Transverse colon (tissue), 4 donors: ENCODE measurements at regions not wholly inside any gene's neighbourhood (a gene's known extent, or its start where the extent isn't known, plus 50 kb on each side); places are given as distances from the start of the nearest gene placed in this dataset.

ENCODE experiments used
- CTCF ChIP-seq, 5 experiments: fragments of 200-600 bp in 3 of 5; fragments of 450-650 bp in 2 of 5; sonication (generic) in 3 of 5; IDR thresholded peaks; 1 replicate in 2 of 5; 2 replicates in 3 of 5; pipeline ENCODE4 v1.5.1; 2016 to 2017; ENCODE audit warnings: antibody characterized with exemption in 5 of 5, inconsistent platforms in 3 of 5, mild to moderate bottlenecking in 2 of 5, moderate library complexity in 1 of 5
- POLR2A ChIP-seq: fragments of 450-650 bp; IDR thresholded peaks from one replicate; pipeline ENCODE4 v1.6.1; 2016; ENCODE audit warnings: antibody characterized with exemption, mild to moderate bottlenecking, moderate library complexity
- POLR2AphosphoS5 ChIP-seq, 3 donors: sonication (generic); formaldehyde crosslinking; IDR thresholded peaks; one replicate each; pipeline ENCODE4 v1.6.1; 2016; ENCODE audit warnings: antibody characterized with exemption in 3 of 3

GRCh38 chr2:118301248-118301647 is 213.0 kb downstream of the INSIG2 start:
- TF ChIP-seq CTCF (IDR thresholded peaks at IDR 0.05), result no peak
- no peak for TF ChIP-seq POLR2A
- TF ChIP-seq POLR2AphosphoS5 (IDR thresholded peaks at IDR 0.05), result no peak
